GM18511 (cell line): ENCODE measurements at regions not wholly inside any gene's neighbourhood (a gene's known extent, or its start where the extent isn't known, plus 50 kb on each side); places are given as distances from the start of the nearest gene placed in this dataset.

ENCODE experiments used
- ATAC-seq: cut with Tn5 transposase; IDR thresholded peaks from one replicate; pipeline ENCODE4 v1.9.1; 2021; ENCODE audit warnings: mild to moderate bottlenecking, moderate library complexity; ENCODE audit not compliant: unreplicated experiment

DNA sequence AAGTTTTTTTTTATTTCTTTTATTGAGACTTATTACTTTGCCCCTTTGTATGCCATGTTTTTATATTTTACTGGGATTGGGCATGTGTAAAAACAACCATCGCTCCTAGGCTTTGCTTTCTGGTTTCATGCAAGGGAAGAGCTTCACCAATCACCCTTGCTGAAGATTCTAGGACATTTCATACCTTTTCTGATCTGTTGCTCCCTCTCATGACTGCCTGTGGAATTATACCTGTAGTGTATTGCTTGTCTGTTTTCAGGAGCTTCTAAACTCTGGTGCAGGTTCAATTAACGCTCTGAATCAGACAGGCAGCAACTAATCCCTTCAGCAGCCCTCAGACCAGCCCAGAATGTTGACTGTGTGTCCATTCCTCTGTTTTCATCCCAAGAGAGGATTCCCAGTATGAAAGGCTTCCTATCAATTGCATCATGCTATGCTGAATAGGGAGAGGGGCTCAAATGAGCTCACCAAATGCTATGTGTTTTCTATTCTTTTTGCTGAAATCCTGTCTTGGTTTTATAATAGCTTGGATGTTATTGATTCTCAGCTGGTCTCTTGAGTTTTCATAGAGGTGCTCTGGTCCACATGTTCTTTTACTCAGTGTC is 572.9 kb upstream of the CDH6 start:
- no peak for ATAC-seq

DNA sequence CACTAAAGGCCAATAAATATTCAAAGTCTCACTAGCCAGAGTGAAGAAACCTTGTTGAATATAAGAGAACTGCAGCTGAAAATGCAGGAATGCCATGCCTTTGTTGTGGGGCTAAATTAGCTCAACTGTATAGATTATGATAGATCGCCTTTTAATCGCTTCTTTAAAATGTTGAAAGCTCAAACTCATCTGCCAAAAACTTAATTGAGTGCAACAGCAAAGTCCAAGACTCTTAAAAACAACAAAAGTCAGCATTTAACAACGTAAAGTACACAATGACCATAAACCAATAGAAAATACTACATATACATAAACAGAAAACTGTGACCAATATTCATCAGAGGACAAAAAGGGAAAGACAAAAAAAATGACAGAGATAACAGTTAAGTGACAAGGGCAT is 585.0 kb upstream of the CDH6 start:
- no peak for ATAC-seq

DNA sequence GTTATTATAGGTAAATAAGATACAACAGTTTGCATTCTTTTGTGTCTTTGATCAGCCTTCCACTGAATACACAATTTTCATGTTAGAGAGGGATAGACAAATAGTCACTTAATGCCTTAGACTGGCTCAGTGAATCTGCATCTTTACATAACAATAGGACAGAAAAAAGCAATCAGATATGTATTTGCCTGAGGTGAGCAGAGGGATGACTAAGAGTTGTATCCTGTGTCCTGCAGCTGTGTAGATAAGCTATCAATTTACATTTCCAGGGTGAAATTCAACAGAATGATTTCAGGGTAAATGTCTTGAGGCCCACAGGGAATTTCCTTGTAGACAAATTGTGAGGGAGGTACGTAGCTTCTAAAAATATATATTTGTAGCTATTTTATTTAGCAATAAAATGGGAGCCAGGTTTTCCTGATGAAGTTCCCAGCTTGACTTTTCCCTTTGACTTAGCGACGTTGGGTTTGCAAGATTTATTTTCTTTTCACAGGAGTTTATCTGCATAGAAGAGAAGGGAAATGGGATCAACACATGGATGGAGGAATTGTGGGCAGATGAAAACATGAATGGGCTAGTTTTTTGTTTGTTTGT is 586.1 kb upstream of the CDH6 start:
- no peak for ATAC-seq

DNA sequence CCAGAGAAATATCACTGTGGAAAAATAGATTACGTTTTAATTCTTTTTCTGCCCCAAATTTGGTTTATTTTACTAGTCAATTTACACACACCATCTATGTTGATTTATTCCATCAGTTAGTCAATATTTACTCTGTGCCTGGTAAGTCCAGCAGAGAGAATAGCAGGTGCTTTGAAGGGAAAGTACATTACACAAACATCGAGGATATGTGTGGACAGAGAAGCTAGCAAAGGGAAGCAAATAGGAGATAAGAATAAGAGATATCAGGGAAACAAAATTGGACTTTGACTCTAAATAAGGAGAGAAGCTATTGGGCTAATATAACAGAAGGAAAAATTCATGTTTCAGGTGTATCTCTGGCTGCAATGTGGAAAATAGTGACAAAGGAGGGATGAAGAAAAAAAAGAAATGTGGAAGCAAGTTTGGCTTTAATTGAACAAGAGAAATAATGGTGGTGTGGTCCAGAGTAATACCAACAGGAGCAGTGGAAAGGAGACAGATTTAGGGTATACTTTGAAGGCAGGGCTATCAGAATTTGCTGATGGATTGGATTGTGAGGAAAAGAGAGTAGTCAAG is 587.7 kb upstream of the CDH6 start:
- ATAC-seq, result no peak

DNA sequence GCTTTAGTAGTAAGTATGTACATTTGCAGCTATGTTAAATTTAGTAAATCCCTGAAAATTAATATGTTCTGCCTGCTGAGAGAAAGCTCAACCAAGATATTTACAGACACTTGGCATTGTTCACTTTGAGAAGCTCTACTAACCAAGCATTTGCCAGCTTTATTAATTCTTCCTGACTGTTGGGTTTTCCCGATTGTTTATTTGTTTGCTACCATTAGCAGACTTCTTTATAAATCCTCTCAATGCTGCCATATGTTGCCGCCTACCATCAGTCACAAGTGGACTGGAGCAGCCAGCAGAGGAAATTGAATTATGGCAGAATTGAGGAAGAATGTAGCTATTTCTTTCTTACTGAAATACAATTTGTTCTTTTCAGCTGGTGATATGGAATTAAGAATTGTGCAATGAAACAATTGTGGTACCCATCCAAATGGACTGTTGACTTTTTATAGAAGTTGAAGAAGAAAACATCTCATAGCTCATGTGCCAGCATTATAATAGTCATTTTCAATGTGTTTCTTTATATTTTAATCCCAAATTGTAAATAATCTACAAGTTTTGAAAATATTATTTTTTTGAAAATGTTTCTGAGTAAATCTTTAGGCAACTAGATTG is 588.7 kb upstream of the CDH6 start:
- no peak for ATAC-seq

DNA sequence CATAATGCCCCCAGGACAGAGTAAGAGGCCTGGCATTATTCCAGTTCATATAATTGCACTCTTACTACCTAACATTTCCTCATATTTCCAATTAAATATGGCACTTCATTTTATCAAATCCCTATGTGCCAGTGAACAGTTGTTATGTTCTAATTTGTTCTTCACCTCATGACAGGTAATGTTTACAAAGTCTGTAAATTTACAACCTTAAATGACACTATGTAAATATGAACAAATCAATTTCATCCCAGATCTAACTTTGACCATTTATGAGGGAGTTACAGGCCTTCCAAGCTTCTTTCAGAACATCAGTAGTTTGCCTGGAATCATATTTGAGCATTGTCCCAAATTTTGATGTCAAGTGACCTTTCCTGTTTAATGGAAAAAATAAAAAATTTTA is 592.6 kb upstream of the CDH6 start:
- ATAC-seq, result no peak

DNA sequence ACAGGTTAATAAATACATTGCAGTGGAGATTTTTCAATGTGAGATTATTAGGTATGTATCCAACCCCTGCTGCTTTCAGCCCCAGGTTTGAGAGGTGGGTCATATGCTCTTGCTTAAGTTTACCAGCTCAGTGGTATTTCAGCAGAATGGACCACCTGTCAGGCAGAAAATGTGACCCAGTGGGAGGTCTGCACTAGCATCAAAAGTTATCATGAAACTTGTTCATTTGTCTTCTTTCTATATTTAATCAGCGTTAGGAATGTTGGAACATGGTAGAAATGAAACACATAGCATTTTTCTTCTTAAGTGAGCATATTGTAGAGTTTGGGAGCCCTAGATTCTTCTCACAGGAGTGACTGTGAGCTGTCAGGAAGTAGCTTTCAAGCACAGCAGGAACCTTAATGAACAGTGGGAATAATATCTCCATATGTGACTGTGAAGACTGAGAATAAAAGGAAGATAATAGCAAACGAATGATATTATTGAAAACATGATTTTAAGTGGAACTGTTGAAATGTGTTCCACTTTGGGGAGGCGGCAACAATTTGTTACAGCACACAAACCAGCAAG is 596.9 kb upstream of the CDH6 start:
- ATAC-seq, result no peak

DNA sequence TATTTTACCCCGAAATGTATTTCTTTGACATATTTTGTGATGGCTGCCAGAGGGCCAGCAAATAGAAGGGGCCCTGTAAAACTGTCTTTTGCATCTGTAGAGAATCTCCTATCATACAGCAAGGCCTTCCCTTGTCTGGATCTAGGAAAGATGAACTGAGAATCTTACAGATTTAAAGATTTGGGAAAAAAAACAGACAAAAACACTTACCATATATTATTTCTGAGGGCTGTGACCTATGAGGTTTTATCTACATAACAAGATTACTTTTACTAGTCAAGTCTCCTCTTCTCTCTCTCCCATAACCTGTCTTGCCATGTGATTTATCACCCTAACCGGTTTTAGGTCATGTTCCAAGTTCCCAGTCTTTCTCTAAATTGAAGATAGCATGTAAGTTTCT is 599.2 kb upstream of the CDH6 start:
- ATAC-seq, result no peak

DNA sequence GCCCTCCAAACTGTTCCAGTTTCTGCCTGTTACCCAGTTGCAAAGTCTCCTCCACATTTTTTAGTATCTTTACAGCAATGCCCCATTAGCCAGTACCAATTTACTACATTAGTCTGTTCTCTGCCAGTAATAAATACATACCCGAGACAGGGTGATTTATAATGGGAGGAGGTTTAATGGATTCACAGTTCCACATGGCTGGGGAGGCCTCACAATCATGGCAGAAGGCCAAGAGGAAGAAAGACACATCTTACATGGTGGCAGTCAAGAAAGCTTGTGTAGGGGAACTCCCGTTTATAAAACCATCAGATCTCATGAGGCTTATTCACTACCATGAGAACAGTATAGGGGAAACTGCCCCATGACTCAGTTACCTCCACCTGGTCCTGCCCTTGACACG is 600.7 kb upstream of the CDH6 start:
- ATAC-seq, result no peak

DNA sequence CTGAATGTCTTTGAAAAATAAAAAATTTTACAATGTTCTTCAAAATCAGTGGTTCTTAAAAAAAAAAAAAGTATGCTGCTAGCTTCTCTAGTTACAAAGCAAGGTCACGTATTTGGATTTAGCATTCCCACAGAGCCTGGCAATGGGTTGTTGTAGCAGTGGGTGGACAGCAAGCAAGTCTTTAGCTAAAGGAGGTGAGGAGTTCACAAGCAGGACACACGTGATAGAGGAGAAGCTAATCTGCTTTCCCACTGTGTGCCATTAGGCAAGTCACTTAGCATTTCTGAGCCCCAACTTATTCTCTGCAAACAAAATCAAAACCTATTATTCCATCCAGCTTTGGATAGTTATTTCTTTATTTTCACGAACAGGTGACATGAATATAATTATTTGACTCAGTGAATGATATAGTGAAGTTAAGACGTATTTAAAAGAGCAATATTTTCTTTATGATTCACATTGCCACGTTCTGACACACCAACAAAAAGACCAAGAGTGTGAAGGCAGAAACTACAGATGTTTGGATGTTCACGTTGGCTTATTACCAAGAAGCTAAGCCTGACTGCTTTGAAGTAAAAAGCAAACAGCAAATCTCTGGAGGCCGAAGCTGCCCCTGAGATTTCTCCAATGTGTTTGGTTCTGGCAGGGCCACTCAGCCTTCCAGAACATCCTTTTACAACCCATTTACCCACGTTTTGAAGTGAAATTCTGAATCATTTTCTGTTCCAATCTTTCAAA is 612.1 kb upstream of the CDH6 start:
- no peak for ATAC-seq

DNA sequence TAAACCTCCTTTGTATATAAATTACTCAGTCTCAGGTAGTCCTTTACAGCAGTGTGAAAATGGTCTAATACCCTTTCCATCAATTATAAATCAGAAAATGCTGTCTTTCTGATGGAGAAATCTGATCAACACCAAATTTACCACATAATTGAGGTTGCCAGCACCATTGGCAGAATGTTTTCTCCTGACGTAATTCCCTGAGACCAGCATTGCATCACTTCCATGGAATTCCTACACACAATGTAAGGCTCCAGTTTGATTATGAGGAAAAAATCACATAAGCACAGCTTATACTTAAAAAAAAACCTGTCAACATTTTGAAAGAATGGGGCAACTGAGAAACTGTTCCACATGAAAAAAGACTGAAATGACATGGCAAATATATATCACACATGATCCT is 618.7 kb upstream of the CDH6 start:
- ATAC-seq, result no peak

DNA sequence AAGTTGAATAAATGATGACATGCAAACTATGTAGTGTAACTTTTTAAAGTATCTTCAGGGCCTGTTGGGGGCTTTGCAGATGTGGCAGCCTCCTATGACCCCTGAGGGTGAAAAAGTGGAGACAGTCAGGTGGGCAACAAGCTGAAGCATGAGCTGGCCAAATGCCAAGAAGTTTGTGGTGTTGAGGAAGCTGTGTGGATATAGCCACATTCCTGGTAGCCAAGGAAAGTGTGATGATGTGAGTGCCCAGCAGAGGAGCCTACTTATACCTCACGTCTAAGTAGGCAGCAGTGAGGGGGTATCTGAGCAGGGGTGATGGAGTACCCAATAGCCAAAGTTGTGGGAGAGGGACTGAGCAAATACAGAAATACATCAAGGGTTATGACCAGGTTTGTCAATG is 621.2 kb upstream of the CDH6 start:
- ATAC-seq, result no peak

DNA sequence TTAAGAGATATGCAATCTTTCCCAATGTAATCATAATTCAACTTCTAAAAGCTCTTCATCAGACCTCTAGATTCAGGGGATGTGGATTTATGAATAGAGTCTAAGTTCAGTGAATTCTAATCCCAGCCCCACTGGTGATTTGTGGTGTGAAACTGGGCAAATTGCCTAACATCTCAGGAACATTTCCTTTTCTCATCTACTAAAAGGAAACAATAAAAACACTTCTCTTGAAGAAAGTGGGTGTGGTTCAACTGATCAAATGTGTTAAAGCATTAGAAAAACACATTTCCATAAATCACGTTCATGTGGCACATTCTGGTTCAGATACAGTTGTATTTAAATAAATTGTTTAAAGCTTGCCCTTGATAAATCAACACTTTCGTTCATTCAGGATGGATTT is 631.7 kb upstream of the CDH6 start:
- ATAC-seq, result no peak

DNA sequence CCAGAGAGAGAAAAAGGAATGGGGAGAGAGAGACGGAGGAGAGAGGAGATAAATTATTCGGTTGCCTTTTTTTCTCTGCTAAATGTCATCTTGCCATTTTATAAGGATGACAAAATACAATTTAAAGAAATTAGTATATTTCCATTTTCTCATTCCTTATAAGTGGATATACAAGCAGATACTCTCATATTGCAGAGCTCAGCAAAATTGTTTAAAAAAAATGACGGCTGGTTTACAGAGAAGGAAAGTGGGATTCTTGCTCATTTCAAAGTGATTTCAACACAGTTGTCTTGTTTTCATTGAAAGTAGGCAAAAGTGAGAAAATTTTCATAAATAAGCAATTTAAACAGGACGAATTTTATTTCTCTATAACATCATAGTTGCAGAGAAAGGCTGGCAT is 641.9 kb upstream of the CDH6 start:
- no peak for ATAC-seq

DNA sequence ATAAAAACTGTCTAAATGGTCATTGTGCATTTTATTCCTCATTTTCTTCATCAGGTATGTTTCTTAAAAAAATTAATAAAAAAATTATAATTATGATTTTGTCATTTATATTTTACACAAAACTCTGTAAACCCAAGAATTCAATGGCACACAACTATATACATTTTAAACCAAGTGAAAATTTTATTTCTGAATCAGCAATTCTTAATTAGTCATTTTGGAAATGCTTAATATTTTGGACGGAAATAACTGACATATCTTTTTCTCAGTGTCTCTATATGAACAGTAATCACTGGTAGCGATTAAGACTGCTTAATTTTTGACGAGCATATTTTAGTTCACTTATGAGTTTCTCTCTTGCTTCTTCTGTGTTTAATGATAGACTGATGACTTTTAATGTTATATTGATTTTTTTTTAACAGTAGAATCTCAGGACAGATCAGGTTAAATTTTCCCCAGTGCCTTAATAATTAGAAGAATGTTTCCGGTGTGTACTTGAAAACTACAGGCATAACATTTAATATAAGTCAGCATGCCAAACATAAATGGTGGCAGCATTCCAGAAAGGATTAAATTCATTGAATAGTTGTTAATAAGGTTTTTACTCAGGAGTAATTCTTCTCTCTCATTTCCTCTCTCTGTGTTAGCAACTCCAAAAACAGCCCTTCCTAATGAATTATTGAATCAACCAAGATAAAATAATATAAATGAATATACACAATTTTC is 644.7 kb upstream of the CDH6 start:
- no peak for ATAC-seq

DNA sequence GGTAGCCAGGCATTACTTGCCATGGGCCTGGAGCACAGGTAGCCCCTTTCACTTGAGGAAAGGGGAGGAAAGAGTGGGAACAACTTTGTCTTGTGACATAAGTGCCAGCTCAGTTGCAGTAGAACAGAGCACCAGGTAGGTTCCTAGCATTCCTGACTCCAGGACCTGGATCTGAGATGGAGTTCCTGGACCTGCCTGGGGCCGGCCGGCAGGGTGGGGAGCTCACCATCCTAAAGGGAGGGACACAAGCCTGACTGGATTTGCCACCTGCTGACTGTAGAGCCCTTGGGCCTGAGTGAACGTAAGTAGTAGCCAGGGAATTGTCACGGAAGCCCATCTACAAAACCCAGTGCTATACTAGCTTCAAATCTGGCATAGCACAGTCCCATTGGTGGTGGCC is 653.3 kb upstream of the CDH6 start:
- ATAC-seq, result no peak

DNA sequence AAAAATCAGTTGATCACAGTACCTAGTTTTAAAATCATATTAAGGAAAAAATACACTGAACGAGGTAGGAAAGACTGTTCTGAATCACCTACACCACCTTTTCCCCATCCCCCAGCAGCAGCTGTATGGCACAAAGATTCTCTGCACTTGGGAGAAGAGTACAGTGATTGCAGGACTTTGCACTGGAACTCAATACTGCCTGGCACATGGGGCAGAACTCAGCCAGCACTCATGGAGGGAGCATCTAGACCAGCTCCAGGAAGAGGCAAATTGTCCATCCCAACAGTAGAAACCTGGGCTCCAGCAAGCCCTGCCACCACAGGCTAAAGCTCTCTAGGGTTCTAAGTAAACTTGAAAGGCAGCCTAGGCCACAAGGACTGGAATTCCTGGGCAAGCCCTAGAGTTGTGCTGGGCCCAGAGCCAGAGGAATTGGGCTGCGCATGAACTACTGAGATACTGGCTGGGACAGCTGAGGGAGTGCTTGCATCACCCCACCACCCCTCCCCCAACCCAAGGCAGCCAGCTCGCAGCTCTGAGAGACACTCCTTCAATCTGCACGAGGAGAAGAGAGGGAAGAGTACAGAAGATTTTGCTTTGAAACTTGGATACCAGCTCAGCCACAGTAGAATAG is 654.4 kb upstream of the CDH6 start:
- ATAC-seq, result no peak

DNA sequence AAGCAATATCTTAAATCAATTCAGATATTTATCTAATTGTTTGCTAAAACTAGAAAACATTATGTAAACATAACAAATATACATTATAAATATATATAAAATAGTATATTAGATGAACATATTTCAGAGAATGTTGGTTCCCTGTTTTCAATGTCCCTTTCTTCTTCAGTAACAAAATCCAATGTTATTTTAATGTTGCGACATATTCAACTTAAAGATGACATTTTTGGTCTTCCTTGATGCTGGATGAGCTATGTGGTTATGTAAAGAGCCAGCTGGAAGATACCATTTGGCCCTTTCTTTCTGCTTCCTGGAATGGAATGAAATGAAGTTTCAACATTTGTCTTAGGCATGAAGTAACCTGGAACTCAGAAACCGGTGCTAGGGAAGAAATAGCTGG is 668.1 kb upstream of the CDH6 start:
- ATAC-seq, result no peak

DNA sequence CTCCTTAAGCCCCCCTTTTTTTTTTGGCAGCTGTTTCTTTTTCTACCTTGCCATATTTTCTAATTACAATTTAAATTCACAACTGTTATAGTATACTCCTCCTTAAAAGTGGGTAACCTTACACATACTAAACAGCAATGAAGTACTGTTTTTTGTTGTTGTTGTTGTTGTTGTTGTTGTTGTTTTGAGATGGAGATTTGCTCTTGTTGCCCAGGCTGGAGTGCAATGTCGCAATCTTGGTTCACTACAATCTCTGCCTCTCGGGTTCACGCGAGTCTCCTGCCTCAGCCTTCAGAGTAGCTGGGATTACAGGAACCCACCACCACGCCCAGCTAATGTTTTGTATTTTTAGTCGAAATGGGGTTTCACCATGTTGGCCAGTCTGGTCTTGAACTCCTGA is 669.1 kb upstream of the CDH6 start:
- ATAC-seq, result no peak

DNA sequence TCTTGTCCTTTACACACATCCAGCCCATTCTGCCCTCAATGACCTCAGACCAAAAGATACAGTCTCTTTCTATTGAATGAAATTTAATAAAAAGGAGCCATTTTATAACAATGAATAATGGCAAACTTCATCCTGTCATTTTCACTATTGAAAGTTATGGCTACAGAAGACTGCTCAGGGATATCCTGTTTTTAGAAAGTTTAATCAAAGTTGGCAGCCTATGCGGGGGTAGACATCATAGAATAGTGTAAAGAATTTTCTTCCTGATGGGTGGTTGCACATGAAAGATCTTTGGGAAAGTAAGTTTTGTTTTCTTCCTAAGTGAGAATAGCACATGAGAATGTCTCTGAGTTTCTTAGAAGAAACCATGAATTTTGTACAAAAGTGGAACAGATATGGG is 670.4 kb upstream of the CDH6 start:
- no peak for ATAC-seq
